HCT116 (cell line): ENCODE measurements at regions not wholly inside any gene's neighbourhood (a gene's known extent, or its start where the extent isn't known, plus 50 kb on each side); places are given as distances from the start of the nearest gene placed in this dataset.
A peak's percentile ranks its signal among the peaks of the same experiment; 100 is the strongest.

Source experiments
- ATAC-seq: fragments of 200-7000 bp; cut with Tn5 transposase; 2 replicates; pipeline ENCODE4 v1.9.1; 2020; ENCODE audit warnings: mild to moderate bottlenecking, moderate library complexity
- BruUV-seq: library from RNA; stranded (reverse); fragments of 400-500 nt; replicated peaks from 2 replicates; lab custom pipeline; 2021; lab: Mats Ljungman, UMichigan
- CTCF ChIA-PET: fragments of 300-600 bp; sonication (Branson Sonifier 250); formaldehyde crosslinking; loops from one replicate; lab custom pipeline; 2021; ENCODE audit warnings: antibody characterized with exemption; lab: Charles Lee
- POLR2A ChIA-PET: fragments of 300-600, 350-600 bp; sonication (Branson Sonifier 250); formaldehyde crosslinking; loops from one replicate; lab custom pipeline; 2021; ENCODE audit warnings: antibody characterized with exemption; lab: Charles Lee
- RAD21 ChIA-PET, 2 experiments: fragments of 300-600 bp; sonication (Branson Sonifier 250); formaldehyde crosslinking; loops; one replicate each; lab custom pipeline; 2023; ENCODE audit warnings: low total read pairs in 2 of 2; ENCODE audit not compliant: uncharacterized antibody in 2 of 2, unreplicated experiment in 2 of 2, low non-redundant PET in 1 of 2; lab: Charles Lee
- DNase-seq: peaks from one replicate; pipeline ENCODE4 v3.0.0-alpha.2; 2010; ENCODE audit warnings: low read depth, low spot score
- H2AFZ ChIP-seq: fragments of 200-600 bp; shearing (Covaris generic), sonication (generic); 2 replicates; pipeline ENCODE4 v1.6.1; 2017; ENCODE audit warnings: low read depth, mixed run types, mixed read lengths, antibody characterized with exemption, low read length; ENCODE audit not compliant: poor library complexity, severe bottlenecking
- H3K27ac ChIP-seq: 2 replicates; pipeline ENCODE4 v1.5.1; 2012; ENCODE audit warnings: low read depth, low read length
- H3K27me3 ChIP-seq: fragments of 200-600 bp; sonication (generic); 2 replicates; pipeline ENCODE4 v1.6.1; 2016; ENCODE audit warnings: mixed run types, low read length, mixed read lengths; ENCODE audit not compliant: insufficient read depth
- H3K36me3 ChIP-seq, 2 experiments: fragments of 200-500 bp in 1 of 2; fragments of 200-600 bp in 1 of 2; sonication (Bioruptor generic) in 1 of 2; sonication (generic) in 1 of 2; 2 replicates each; pipeline versions ENCODE4 v1.5.1 to v1.6.1; 2014 to 2016; ENCODE audit warnings: low read length in 2 of 2, inconsistent platforms in 1 of 2, mixed read lengths in 1 of 2, mixed run types in 1 of 2; ENCODE audit not compliant: insufficient read depth in 2 of 2, control insufficient read depth in 1 of 2
- H3K4me1 ChIP-seq, 2 experiments: fragments of 200-600 bp in 1 of 2; sonication (generic) in 1 of 2; 2 replicates each; pipeline versions ENCODE4 v1.5.1 to v1.6.1; 2012 to 2017; ENCODE audit warnings: low read length in 2 of 2, inconsistent platforms in 1 of 2, mild to moderate bottlenecking in 1 of 2, mixed read lengths in 1 of 2, mixed run types in 1 of 2, moderate library complexity in 1 of 2; ENCODE audit not compliant: insufficient read depth in 2 of 2, control insufficient read depth in 1 of 2
- H3K4me2 ChIP-seq: fragments of 200-600 bp; sonication (generic); 2 replicates; pipeline ENCODE4 v1.6.1; 2017; ENCODE audit warnings: mixed run types, low read length, mixed read lengths
- H3K4me3 ChIP-seq, 2 experiments: fragments of 200-600 bp in 1 of 2; sonication (generic) in 1 of 2; replicated peaks in 1 of 2; 2 replicates each; pipeline ENCODE4 v1.5.1; 2011 to 2016; ENCODE audit warnings: low read length in 2 of 2, control low read depth in 1 of 2, low read depth in 1 of 2, mild to moderate bottlenecking in 1 of 2, mixed read lengths in 1 of 2, mixed run types in 1 of 2
- H3K79me2 ChIP-seq: fragments of 200-600 bp; sonication (generic); 2 replicates; pipeline ENCODE4 v1.6.1; 2017; ENCODE audit warnings: mild to moderate bottlenecking, mixed run types, low read length, moderate library complexity, mixed read lengths; ENCODE audit not compliant: insufficient read depth
- H3K9ac ChIP-seq: fragments of 200-600 bp; sonication (generic); 2 replicates; pipeline ENCODE4 v1.6.1; 2016; ENCODE audit warnings: low read length, mixed read lengths
- H3K9me2 ChIP-seq: fragments of 200-600 bp; sonication (generic), shearing (Covaris generic); 2 replicates; pipeline ENCODE4 v1.6.1; 2017; ENCODE audit warnings: mixed run types, mild to moderate bottlenecking, moderate library complexity; ENCODE audit not compliant: insufficient read depth
- H3K9me3 ChIP-seq, 2 experiments: fragments of 200-500 bp in 1 of 2; fragments of 200-600 bp in 1 of 2; sonication (Bioruptor generic) in 1 of 2; sonication (generic) in 1 of 2; 2 replicates each; pipeline ENCODE4 v1.6.1; 2014 to 2017; ENCODE audit warnings: low read length in 2 of 2, mixed read lengths in 2 of 2, inconsistent platforms in 1 of 2, low read depth in 1 of 2, mild to moderate bottlenecking in 1 of 2, mixed run types in 1 of 2, moderate library complexity in 1 of 2; ENCODE audit not compliant: control insufficient read depth in 1 of 2, insufficient read depth in 1 of 2
- H4K20me1 ChIP-seq: fragments of 200-600 bp; sonication (generic), shearing (Covaris generic); 2 replicates; pipeline ENCODE4 v1.6.1; 2017; ENCODE audit warnings: mixed run types, mild to moderate bottlenecking, moderate library complexity; ENCODE audit not compliant: insufficient read depth
- CBX3 ChIP-seq: IDR thresholded peaks from 2 replicates; pipeline ENCODE4 v1.6.1; 2012; ENCODE audit warnings: low read depth
- CEBPB ChIP-seq: IDR thresholded peaks from 2 replicates; pipeline ENCODE4 v1.6.1; 2012; ENCODE audit warnings: low read depth
- ELF1 ChIP-seq: IDR thresholded peaks from 2 replicates; pipeline ENCODE4 v1.6.1; 2012; ENCODE audit warnings: low read depth, borderline replicate concordance
- FOSL1 ChIP-seq: IDR thresholded peaks from 2 replicates; pipeline ENCODE4 v1.6.1; 2012; ENCODE audit warnings: low read depth
- JUND ChIP-seq: IDR thresholded peaks from 2 replicates; pipeline ENCODE4 v1.6.1; 2012
- POLR2AphosphoS5 ChIP-seq: IDR thresholded peaks from 2 replicates; pipeline ENCODE4 v1.6.1; 2011; ENCODE audit warnings: mild to moderate bottlenecking, low read depth, low read length, moderate library complexity
- RAD21 ChIP-seq: IDR thresholded peaks from 2 replicates; pipeline ENCODE4 v1.6.1; 2012; ENCODE audit warnings: low read depth, mild to moderate bottlenecking
- SIN3A ChIP-seq: IDR thresholded peaks from 2 replicates; pipeline ENCODE4 v1.6.1; 2012; ENCODE audit warnings: low read depth
- SP1 ChIP-seq: IDR thresholded peaks from 2 replicates; pipeline ENCODE4 v1.6.1; 2012; ENCODE audit warnings: low read depth
- SRF ChIP-seq: IDR thresholded peaks from 2 replicates; pipeline ENCODE4 v1.6.1; 2012; ENCODE audit warnings: low read depth
- YY1 ChIP-seq: IDR thresholded peaks from 2 replicates; pipeline ENCODE4 v1.6.1; 2011; ENCODE audit warnings: low read length, low read depth, moderate library complexity, mild to moderate bottlenecking; ENCODE audit not compliant: insufficient replicate concordance; ENCODE audit errors: extremely low read depth
- ZBTB33 ChIP-seq: IDR thresholded peaks from 2 replicates; pipeline ENCODE4 v1.6.1; 2011; ENCODE audit warnings: mild to moderate bottlenecking, low read length, moderate library complexity; ENCODE audit not compliant: insufficient replicate concordance; ENCODE audit errors: extremely low read depth
- ZFX ChIP-seq: fragments of 450-650 bp; IDR thresholded peaks from 2 replicates; pipeline ENCODE4 v1.6.1; 2017
- intact Hi-C: fragments of 100-400 bp; cut with micrococcal nuclease; formaldehyde crosslinking; loops from 2 replicates; pipeline ENCODE4 v1.10.0; 2022
- TF ChIP-seq, protein P1 (sequence below): IDR thresholded peaks from 2 replicates; pipeline ENCODE4 v1.6.1; 2012

GRCh38 chr5:98308231-98308630, 465.2 kb upstream of the RGMB start:
- H3K4me2 ChIP-seq, result no peak overlapping the region
- no peak overlapping the region for H3K27ac ChIP-seq
- CTCF ChIA-PET, result no interaction called here
- H2AFZ ChIP-seq, result no peak overlapping the region
- H3K9me2 ChIP-seq, result no peaks in the 10 kb centered on the region
- no peaks in the 10 kb centered on the region for H3K79me2 ChIP-seq
- peaks cover 0 to 15% of the 10 kb centered on the region in 2 experiments; a peak in 3 of 4 replicates for H3K4me1 ChIP-seq
- ATAC-seq, result no peak
- no TSS peak for BruUV-seq
- H3K9ac ChIP-seq, result no peak overlapping the region
- H3K4me3 ChIP-seq, result no peak overlapping the region
- no peaks in the 10 kb centered on the region for H3K36me3 ChIP-seq
- RAD21 ChIA-PET, result no interaction called here
- POLR2A ChIA-PET, result no interaction called here
- intact Hi-C loops, result no loop called here
- no peak for DNase-seq
- TF ChIP-seq, protein P1, sequence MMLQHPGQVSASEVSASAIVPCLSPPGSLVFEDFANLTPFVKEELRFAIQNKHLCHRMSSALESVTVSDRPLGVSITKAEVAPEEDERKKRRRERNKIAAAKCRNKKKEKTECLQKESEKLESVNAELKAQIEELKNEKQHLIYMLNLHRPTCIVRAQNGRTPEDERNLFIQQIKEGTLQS, result no peak
- TF ChIP-seq SRF (no peak), YY1 (no peak), ZBTB33 (no peak), ZFX (no peak), ELF1 (no peak), CEBPB (0 out of 2 replicates have a peak, but pooled peaks have one; percentile 29), FOSL1 (no peak)
- H3K27me3 ChIP-seq, result no peaks in the 10 kb centered on the region
- H4K20me1 ChIP-seq, result no peaks in the 10 kb centered on the region
- no peaks in the 10 kb centered on the region for H3K9me3 ChIP-seq

- no peaks in the 10 kb centered on the region for H3K36me3 ChIP-seq
- H3K9ac ChIP-seq, result no peak overlapping the region
- no peaks in the 10 kb centered on the region for H3K27me3 ChIP-seq
- H2AFZ ChIP-seq, result no peak overlapping the region
- H4K20me1 ChIP-seq, result no peaks in the 10 kb centered on the region
- DNase-seq, result peak; percentile 19
- intact Hi-C loops, result no loop called here
- no TSS peak for BruUV-seq
- H3K4me1 ChIP-seq, result peaks cover 0 to 15% of the 10 kb centered on the region in 2 experiments; a peak in 3 of 4 replicates
- ChIA-PET RAD21 (no interaction called here), CTCF (no interaction called here)
- ATAC-seq, result no peak
- H3K4me2 ChIP-seq, result peak overlapping the region; percentile 62
- H3K79me2 ChIP-seq, result no peaks in the 10 kb centered on the region
- no peak overlapping the region for H3K4me3 ChIP-seq
- no peak for TF ChIP-seq SIN3A
- peak; percentile 27 for TF ChIP-seq JUND
- peak; percentile 26; the same call in 1 of the 2 replicates for TF ChIP-seq SP1
- TF ChIP-seq CBX3, result no peak
- TF ChIP-seq POLR2AphosphoS5, result no peak
- TF ChIP-seq RAD21, result no peak
- no peak for TF ChIP-seq ELF1
- no peak for TF ChIP-seq SRF
- peak; percentile 48; the same call in 1 of the 2 replicates for TF ChIP-seq FOSL1
- TF ChIP-seq, all 23 proteins: peak for 3
- POLR2A ChIA-PET, result interaction anchor here (0.6 kb wide), 1 partner anchor 206 kb away, joined by 5 read pairs; no protein-coding TSS in a partner anchor
- H3K27ac ChIP-seq, result no peak overlapping the region
- no peaks in the 10 kb centered on the region for H3K9me2 ChIP-seq
- no peaks in the 10 kb centered on the region for H3K9me3 ChIP-seq
These were observed 464.5 kb upstream of the RGMB start for GRCh38 chr5:98308960-98309359.
